HEK293 (cell line): ENCODE measurements at regions not wholly inside any gene's neighbourhood (a gene's known extent, or its start where the extent isn't known, plus 50 kb on each side); places are given as distances from the start of the nearest gene placed in this dataset.

ENCODE experiments used
- ZFP3 ChIP-seq: fragments of 450-650 bp; formaldehyde crosslinking; IDR thresholded peaks from 2 replicates; pipeline ENCODE4 v1.5.1; 2016; ENCODE audit warnings: low read depth, missing biosample characterization, missing genetic modification characterization
- ZNF274 ChIP-seq, 2 experiments: fragments of 200-500 bp in 1 of 2; fragments of 450-650 bp in 1 of 2; sonication (Bioruptor generic) in 1 of 2; formaldehyde crosslinking in 1 of 2; IDR thresholded peaks; 2 replicates each; pipeline versions ENCODE4 v1.5.1 to v1.6.1; 2014 to 2016; ENCODE audit warnings: borderline replicate concordance in 1 of 2, inconsistent platforms in 1 of 2, low read length in 1 of 2, missing biosample characterization in 1 of 2, missing genetic modification characterization in 1 of 2

DNA sequence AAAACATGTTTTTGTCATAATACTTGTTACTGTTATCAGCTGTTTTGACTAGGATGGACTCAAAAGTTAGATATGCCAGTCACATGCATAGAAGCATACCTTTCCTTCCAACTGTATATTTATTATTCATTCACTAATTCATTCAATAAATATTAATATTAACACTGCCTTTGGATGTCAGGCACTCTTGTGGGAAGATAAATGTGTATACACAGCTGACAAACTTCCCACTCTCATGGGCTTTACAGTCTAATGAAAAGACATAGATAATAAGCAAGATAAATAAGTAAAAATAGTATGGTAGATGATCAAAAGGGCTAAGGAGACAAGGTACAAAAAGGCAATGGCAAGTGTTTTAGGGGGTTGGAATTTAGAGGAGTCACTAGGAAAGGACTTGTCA, 180.1 kb upstream of the SMIM30 start:
- TF ChIP-seq ZNF274 (IDR thresholded peaks at IDR 0.05; ENCODE audit: low read length): no peak
- no peak for TF ChIP-seq ZNF274 (tag by site-specific recombination; IDR thresholded peaks at IDR 0.05; ENCODE audit: borderline replicate concordance)
- TF ChIP-seq ZFP3 (tag by site-specific recombination): no peak
